IPS-18c (cell line): ENCODE measurements at regions not wholly inside any gene's neighbourhood (a gene's known extent, or its start where the extent isn't known, plus 50 kb on each side); places are given as distances from the start of the nearest gene placed in this dataset.
A peak's percentile ranks its signal among the peaks of the same experiment; 100 is the strongest.
"Not testable (repeated sequence)": the region's sequence is repeated elsewhere in the genome, so short reads cannot be mapped to it uniquely, and the experiment has no call there.

Experiments used
- H3K4me3 ChIP-seq: 2 replicates; pipeline ENCODE4 v1.7.0; 2013; ENCODE audit warnings: low read depth, mild to moderate bottlenecking, low read length, moderate library complexity; ENCODE audit not compliant: insufficient read depth
- H3K9me3 ChIP-seq: one replicate; pipeline ENCODE4 v1.6.1; 2013; ENCODE audit warnings: mild to moderate bottlenecking, low read length, moderate library complexity; ENCODE audit not compliant: control insufficient read depth, insufficient read depth

DNA sequence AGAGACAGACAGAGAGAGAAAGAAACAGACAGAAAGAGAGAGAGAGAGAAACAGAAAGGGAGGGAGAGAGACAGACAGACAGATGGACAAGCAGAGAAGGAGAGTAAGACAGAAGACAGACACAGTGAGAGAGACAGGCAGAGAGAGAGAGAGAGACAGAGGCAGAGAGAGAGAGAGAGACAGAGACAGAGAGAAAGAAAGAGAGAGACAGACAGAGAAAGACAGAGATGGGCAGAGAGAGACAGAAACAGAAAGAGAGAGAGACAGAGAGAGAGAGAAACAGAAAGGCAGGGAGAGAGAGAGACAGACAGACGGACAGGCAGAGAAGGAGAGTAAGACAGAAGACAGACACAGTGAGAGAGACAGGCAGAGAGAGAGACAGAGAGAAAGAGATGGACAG is 754.3 kb upstream of the DEFB115 start:
- not testable (repeated sequence) for H3K4me3 ChIP-seq, H3K9me3 ChIP-seq

DNA sequence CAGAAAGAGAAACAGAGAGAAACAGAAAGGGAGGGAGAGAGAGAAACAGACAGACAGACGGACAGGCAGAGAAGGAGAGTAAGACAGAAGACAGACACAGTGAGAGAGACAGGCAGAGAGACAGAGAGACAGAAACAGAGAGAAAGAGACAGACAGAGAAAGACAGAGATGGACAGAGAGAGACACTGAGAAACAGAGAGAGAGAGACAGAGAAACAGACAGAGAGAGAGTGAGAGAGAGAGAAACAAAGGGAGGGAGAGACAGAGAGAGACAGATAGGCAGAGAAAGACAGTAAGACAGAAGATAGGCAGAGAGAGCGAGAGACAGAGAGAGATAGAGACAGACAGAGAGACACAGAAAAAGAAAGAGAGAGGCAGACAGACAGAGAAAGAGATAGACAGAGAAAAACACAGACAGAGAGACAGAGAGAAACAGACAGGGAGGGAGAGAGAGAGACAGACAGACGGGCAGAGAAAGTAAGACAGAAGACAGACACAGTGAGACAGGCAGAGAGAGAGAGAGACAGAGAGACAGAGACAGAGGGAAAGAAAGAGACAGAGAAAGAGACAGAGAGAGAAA is 753.4 kb upstream of the DEFB115 start:
- Histone ChIP-seq H3K9me3 (no peaks in the 10 kb centered on the region), H3K4me3 (no peak overlapping the region)

GRCh38 chr20:30505566-30505965 is 751.9 kb upstream of the DEFB115 start:
- no peak overlapping the region for H3K4me3 ChIP-seq
- no peaks in the 10 kb centered on the region for H3K9me3 ChIP-seq

- H3K9me3 ChIP-seq, result no peaks in the 10 kb centered on the region
- H3K4me3 ChIP-seq, result no peak overlapping the region; the same call in 1 of the 2 replicates
Observed at GRCh38 chr20:30506100-30506499, 751.4 kb upstream of the DEFB115 start.

DNA sequence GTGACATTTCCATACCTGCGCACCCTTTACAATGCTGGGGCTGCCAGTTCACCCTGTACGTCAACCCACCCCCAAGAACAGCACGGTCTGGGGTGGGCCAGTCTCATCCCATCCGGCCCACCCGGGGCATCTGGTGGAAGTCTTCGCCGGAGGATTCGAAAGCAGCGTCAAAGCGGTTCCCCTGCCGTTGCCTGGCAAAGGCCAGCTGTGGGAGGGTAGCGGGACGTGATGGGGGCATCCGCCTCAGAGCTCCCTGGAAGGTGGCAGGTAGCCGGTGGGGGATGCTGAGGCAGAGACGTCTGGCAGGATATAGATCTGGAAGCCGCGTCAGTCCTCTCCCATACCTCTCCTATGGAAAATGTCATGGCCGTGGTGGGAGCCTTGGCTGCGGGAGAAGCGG is 749.1 kb upstream of the DEFB115 start:
- H3K4me3 ChIP-seq, H3K9me3 ChIP-seq: not testable (repeated sequence)

- H3K4me3 ChIP-seq, result no peak overlapping the region
- peaks cover 2% of the 10 kb centered on the region for H3K9me3 ChIP-seq
Observed at GRCh38 chr20:30511322-30512030, 746.0 kb upstream of the DEFB115 start.

GRCh38 chr20:30513050-30513628 is 744.3 kb upstream of the DEFB115 start:
- Histone ChIP-seq H3K4me3 (no peak overlapping the region), H3K9me3 (peaks cover 2% of the 10 kb centered on the region)

DNA sequence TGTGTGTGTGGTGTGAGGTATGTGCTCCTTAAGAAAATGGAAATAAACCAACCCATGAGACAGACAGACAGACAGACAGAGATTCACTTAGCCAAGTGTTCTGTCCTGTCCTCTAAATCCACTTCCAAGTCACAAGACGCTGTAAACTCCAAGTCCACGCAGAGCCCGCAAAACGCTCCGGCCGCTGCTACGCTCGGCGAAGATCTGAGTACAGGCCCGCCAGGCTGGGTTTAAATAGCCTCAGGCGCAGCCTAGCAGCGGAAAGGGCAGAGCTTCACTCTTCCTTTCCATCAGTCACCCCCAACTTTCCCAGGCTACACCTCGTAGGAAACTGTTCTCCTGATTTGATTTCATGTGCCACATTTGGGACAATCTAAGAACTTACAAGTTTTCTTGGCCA is 741.5 kb upstream of the DEFB115 start:
- not testable (repeated sequence) for H3K4me3 ChIP-seq, H3K9me3 ChIP-seq

- H3K9me3 ChIP-seq, H3K4me3 ChIP-seq: not testable (repeated sequence)
Observed at GRCh38 chr20:30518906-30519305, 738.6 kb upstream of the DEFB115 start.

DNA sequence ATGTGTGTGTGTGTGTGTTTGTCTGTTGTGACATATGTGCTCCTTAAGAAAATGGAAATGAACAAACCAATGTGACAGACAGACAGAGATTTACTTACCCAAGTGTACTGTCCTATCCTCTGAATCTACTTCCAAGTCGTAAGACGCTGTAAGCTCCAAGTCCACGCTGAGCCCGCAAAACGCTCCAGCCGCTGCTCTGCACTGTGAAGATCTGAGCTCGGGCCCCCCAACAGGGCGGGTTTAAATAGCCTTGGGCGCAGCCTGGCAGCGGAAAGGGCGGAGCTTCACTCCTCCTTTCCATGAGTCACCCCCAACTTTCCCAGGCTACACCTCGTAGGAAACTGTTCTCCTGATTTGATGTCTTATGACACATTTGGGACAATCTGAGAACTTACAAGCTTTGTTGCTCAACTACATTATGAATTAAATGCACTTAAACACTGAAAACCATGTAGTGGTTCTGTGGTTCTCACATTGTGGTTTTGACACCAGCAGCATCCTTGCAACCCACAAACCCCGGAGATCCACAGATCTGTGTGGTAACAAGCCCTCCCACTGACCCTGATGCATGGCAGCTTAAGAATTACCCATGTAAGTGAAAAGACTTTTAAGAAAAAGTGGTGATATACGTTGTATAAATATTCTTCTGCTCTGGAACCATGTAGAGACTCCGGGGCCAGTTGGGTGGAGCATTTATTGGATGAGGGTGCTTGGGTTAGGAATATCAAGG is 735.6 kb upstream of the DEFB115 start:
- not testable (repeated sequence) for H3K4me3 ChIP-seq, H3K9me3 ChIP-seq

GRCh38 chr20:30524155-30524554 is 733.3 kb upstream of the DEFB115 start:
- not testable (repeated sequence) for H3K9me3 ChIP-seq, H3K4me3 ChIP-seq

DNA sequence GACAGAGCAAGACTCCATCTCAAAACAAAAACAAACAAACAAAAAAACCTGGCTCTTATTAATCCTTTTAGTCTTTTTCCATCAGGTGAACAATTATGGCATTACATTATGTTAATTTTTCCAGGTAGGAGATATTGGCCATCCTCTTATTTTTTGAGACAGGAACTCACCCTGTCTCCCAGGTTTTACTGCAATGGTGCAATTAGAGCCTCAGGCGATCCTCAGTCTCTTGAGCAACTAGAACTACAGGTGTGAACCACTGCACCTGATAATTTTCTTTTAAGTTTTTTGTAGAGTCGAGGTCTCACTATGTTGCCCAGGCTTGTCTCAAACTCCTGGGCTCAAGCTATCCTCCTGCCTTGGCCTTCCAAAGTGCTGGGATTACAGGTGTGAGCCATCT is 732.7 kb upstream of the DEFB115 start:
- H3K4me3 ChIP-seq, H3K9me3 ChIP-seq: not testable (repeated sequence)

- not testable (repeated sequence) for H3K4me3 ChIP-seq, H3K9me3 ChIP-seq
Observed at GRCh38 chr20:30533653-30534052, 723.8 kb upstream of the DEFB115 start.

- H3K4me3 ChIP-seq, result peak overlapping the region; percentile 59
- H3K9me3 ChIP-seq, result not testable (repeated sequence)
Observed at GRCh38 chr20:30537459-30537858, 720.0 kb upstream of the DEFB115 start.

DNA sequence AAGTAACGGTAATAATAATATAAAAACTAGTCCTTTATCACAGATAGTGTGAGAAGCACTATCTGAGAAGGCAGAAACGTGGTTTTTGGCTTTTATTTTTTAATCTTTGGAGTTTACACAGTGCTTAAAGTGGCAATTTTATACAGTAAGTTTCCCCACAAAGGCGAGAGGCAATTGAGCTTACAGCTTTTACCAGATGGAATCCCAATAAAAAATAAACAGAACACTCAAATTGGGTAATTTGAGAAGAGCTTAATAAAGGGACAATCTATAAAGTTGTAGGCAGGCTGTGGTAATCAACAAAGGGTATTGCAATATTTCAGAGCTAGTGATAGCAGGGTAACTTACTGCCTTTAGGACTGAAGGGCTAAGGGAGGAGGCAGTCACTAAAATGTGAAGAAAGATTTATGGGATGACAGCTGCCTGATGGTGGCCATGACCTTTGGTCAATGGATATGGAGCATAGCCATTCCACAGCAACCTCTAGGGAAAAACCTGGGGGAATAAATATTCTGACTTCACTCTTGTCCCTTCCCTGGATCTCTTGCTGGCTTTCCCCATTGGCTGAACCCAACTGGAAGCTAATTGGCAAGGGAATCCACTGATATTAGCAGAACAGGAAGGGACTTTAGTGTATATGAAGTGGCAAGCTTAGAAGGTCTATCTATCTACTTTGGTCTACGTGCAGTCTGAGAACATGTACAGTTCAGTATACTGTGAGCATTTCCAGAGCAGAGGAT is 717.0 kb upstream of the DEFB115 start:
- not testable (repeated sequence) for H3K4me3 ChIP-seq, H3K9me3 ChIP-seq

GRCh38 chr20:30551236-30551635 is 706.2 kb upstream of the DEFB115 start:
- not testable (repeated sequence) for H3K4me3 ChIP-seq, H3K9me3 ChIP-seq

- not testable (repeated sequence) for H3K4me3 ChIP-seq, H3K9me3 ChIP-seq
Observed at GRCh38 chr20:30556797-30557196, 700.7 kb upstream of the DEFB115 start.
